HG03103 (cell line): ENCODE measurements at regions not wholly inside any gene's neighbourhood (a gene's known extent, or its start where the extent isn't known, plus 50 kb on each side); places are given as distances from the start of the nearest gene placed in this dataset.
"Not testable (repeated sequence)": the region's sequence is repeated elsewhere in the genome, so short reads cannot be mapped to it uniquely, and the experiment has no call there.

ENCODE experiments used
- ATAC-seq: cut with Tn5 transposase; IDR thresholded peaks from one replicate; pipeline ENCODE4 v1.9.1; 2021; ENCODE audit warnings: low read depth; ENCODE audit not compliant: unreplicated experiment

DNA sequence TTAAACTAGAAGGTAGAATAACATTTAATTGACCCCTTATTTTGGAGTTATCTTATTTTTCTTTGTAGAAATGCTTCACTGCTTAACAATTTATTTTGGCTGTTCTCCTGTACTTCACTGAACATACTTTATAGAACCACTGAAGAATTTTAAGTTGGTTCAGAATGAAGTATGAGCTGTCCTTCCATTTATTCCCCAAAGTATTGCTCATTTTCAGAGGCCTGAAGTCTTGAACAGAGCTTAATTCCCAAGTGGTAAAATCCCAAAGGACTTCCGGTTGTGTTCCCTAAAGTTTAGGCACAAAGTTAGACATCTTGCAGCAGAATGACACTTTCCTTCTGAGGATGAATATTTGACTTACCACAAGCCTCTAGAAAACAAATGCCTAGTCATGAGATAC is 233.3 kb downstream of the TINAG start:
- ATAC-seq: no peak

- ATAC-seq: no peak
Measured at GRCh38 chr6:54559136-54559535, 250.9 kb downstream of the TINAG start.

- ATAC-seq: not testable (repeated sequence)
Measured at GRCh38 chr6:54564188-54564587, 255.9 kb downstream of the TINAG start.

GRCh38 chr6:54574671-54575070 is 266.4 kb downstream of the TINAG start:
- no peak for ATAC-seq

DNA sequence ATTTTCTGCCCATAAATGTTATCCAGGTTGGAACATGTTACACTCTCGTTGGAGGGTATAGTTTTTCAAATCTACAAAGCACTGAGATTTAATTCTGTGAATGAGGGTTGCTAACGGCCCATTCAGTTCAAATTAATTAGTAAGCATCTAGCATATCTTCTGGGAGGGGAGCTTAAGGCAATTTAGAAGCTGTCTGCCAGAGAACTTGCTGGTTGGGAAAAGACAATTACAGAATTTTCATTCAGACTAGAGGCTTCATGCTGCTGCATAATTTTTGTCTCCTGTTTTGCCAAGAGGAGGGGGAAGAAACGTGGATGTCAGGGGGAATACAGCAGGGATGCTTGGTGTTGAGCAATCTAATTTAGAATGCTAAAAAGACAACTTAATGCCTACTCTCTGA is 268.3 kb upstream of the FAM83B start:
- no peak for ATAC-seq

GRCh38 chr6:54579011-54579410 is 267.6 kb upstream of the FAM83B start:
- ATAC-seq: no peak

GRCh38 chr6:54586251-54586650 is 260.3 kb upstream of the FAM83B start:
- no peak for ATAC-seq

DNA sequence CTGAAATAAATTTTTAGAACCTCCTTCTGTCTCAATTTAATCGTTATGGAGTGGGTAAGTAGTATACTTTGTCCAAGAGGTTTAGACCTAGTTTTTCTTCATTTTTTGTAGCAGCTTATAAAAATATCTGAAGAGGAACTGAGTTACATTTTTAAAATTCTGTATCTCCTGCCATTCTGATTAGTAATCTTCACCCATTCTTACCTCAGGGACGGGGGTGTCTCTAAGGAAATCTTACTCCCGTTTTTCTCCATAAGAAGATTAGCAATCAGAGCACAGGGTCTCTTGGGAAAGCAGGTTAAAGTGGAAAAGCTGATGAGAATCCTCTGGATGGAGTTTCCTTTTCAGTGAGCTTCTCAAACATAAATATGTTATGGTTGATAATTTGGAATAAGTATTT is 259.3 kb upstream of the FAM83B start:
- ATAC-seq: no peak

- no peak for ATAC-seq
Measured at GRCh38 chr6:54588176-54588575, 258.4 kb upstream of the FAM83B start.

DNA sequence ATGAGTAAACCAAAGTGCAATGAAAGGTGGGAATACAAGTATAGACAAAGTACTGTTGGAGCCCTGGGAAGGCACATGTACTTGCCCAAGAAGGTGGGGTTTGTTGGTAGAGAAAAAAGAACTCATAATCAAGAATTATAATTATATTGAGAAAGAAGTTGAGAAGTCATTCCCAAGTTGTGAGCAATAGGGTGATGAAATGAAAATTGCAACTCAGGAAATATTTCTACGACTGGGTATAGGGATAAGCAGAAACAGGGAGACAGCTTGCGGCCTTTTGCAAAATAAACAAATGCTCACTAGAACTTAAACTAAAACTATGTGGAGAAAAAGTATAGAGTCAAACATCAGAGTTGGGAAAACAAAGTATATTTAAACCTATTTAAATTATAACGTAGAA is 250.7 kb upstream of the FAM83B start:
- no peak for ATAC-seq

- no peak for ATAC-seq
Measured at GRCh38 chr6:54598787-54599313, 247.7 kb upstream of the FAM83B start.

GRCh38 chr6:54601600-54602300 is 244.8 kb upstream of the FAM83B start:
- no peak for ATAC-seq

- ATAC-seq: no peak
Measured at GRCh38 chr6:54602591-54602990, 244.0 kb upstream of the FAM83B start.

- no peak for ATAC-seq
Measured at GRCh38 chr6:54609981-54610380, 236.6 kb upstream of the FAM83B start.

DNA sequence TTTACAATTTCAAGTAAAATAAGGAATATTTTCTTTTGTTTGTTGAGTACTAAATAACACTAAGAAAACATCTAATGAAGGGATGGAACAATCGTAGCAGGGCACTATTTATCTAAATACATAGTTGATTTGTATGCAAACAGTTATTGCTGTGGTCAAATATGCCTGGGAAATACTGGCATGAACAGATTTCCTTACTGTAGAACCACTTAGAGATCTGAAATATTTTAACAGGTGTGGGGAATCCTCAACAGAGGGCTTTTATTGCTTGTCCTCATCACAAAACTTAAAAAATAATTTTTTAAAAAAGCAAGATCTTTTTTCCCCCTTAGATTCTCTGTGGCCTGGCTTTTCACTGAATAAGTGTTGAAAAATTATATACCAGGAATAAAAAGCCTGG is 233.0 kb upstream of the FAM83B start:
- ATAC-seq: no peak

- no peak for ATAC-seq
Measured at GRCh38 chr6:54614499-54615195, 231.9 kb upstream of the FAM83B start.

GRCh38 chr6:54617730-54618129 is 228.8 kb upstream of the FAM83B start:
- ATAC-seq: no peak

DNA sequence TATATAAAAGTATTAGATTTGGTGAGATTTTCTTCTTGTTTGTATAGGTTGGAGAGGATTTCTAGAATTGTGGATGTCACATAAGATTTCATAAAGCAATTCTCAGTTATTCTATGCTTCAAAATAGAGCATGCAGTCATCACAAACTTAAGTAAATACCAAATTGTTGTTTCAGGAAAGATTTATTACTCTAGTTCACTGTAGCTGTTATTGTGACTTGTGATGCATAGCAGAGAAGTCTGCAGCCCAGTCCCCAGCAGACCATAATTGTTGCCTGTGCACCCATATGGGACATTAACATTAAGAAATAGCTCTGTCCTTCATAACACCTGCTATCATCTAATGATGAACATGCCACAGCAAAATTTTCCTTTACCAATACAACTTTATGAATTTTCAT is 228.0 kb upstream of the FAM83B start:
- ATAC-seq: no peak

GRCh38 chr6:54619102-54619501 is 227.5 kb upstream of the FAM83B start:
- no peak for ATAC-seq

DNA sequence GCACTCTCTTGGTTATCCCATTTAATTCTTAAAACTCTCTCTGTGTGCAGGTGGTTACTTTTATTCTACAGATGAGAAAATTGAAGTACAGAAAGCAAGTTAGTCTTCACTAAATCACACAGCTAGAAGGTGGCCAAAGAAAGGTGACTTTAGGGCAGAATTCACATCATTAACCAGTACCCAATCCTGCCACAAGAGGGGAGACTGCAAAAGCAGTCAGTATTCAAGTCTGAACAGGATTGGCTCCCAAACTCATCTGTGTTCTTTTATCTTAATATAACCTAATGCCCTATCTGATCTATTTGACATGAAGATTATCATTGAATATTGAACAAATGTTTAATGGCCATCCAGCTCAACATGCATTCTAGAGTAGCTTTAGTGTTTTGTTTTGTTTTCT is 225.3 kb upstream of the FAM83B start:
- no peak for ATAC-seq

DNA sequence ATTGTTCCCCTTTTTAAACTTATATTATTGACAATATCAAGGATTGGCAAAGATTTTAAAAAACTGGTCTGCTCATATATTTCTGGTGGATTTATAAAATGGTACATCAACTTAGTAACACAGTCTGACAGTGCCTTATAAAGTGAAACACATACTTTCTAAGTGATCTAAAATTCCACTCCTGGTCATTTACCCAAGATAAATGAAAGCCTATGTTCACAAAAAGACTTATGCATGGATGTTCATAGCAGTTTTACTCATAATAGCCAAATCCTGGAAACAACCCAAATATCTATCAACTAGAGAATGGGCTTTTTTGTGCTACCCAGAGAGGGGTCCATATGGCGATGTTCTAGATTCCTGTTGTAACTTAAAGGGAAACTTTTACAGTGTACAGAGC is 222.4 kb upstream of the FAM83B start:
- no peak for ATAC-seq

DNA sequence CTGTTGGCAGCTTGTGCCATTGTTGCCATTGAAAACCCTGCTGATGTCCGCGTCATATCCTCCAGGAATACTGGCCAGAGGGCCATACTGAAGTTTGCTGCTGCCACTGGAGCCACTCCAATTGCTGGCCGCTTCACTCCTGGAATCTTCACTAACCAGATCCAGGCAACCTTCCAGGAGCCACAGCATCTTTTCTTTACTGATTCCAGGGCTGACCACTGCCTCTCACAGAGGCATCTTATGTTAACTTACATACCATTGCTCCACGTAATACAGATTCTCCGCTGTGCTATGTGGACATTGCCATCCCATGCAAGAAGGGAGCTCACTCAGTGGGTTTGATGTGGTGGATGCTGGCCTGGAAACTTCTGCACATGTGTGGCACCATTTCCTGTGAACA is 221.8 kb upstream of the FAM83B start:
- ATAC-seq: no peak
